ENCODE measurements at regions not wholly inside any gene's neighbourhood (a gene's known extent, or its start where the extent isn't known, plus 50 kb on each side); places are given as distances from the start of the nearest gene placed in this dataset.

- no peak for FAIRE-seq
- ChIA-PET CTCF (no interaction called here), POLR2A (no interaction called here)
- Histone ChIP-seq H4K20me1 (replicated peaks; ENCODE audit: control insufficient read depth, extremely low read depth, insufficient read depth, low read length) (no peaks in the 10 kb centered on the region), H3K9me1 (replicated peaks; ENCODE audit: control insufficient read depth, extremely low read depth, insufficient read depth, low read length) (no peaks in the 10 kb centered on the region), H3K36me3 (ENCODE audit: control insufficient read depth in 2 of 2, extremely low read depth in 1 of 2, insufficient read depth in 2 of 2, low read length in 2 of 2) (no peaks in the 10 kb centered on the region), H3K9ac (replicated peaks; ENCODE audit: extremely low read depth, insufficient read depth, low read length) (no peak overlapping the region), H3K4me3 (replicated peaks in 1 of 3; ENCODE audit: insufficient read depth in 1 of 3, low read depth in 1 of 3, low read length in 3 of 3) (no peak overlapping the region), H3K79me2 (ENCODE audit: control insufficient read depth, insufficient read depth, low read length) (no peaks in the 10 kb centered on the region), H3K4me1 (ENCODE audit: control insufficient read depth, extremely low read depth, insufficient read depth, low read length) (no peaks in the 10 kb centered on the region), H3K9me3 (replicated peaks; ENCODE audit: control insufficient read depth, insufficient read depth, low read length) (peaks cover 6% of the 10 kb centered on the region), H3K27ac (ENCODE audit: insufficient read depth, low read depth, low read length) (no peak overlapping the region), H3K4me2 (ENCODE audit: insufficient read depth, low read length) (no peak overlapping the region), H2AFZ (ENCODE audit: low read depth, low read length) (no peak overlapping the region), H3K27me3 (ENCODE audit: control insufficient read depth in 2 of 2, insufficient read depth in 2 of 2, low read length in 2 of 2) (no peaks in the 10 kb centered on the region)
- no peak for DNase-seq (ENCODE audit: low read depth, low spot score)
- dilution Hi-C loops (cut with MboI; ENCODE audit: extremely low pct_ligation_motif_present, low sequenced_read_pairs) (no loop called here), intact Hi-C loops (cut with micrococcal nuclease) (no loop called here)
- TF ChIP-seq POLR2AphosphoS5 (IDR thresholded peaks at IDR 0.05; ENCODE audit: insufficient read depth, low read depth, low read length) (no peak), EZH2 (IDR thresholded peaks at IDR 0.05; ENCODE audit: borderline replicate concordance, low read depth, low read length, severe bottlenecking) (no peak), FOS (IDR thresholded peaks at IDR 0.05; ENCODE audit: borderline replicate concordance, insufficient read depth, low read length) (no peak), GATA2 (IDR thresholded peaks at IDR 0.05; ENCODE audit: insufficient read depth, insufficient read length, low read depth, low read length) (no peak), JUN (IDR thresholded peaks at IDR 0.05; ENCODE audit: borderline replicate concordance, insufficient read depth, insufficient read length, low read depth) (no peak), MYC (IDR thresholded peaks at IDR 0.05; ENCODE audit: low read depth, low read length) (no peak), MAX (IDR thresholded peaks at IDR 0.05; ENCODE audit: insufficient read depth, insufficient read length) (no peak), POLR2A (IDR thresholded peaks at IDR 0.05; ENCODE audit: low read depth, low read length) (no peak)
- TF ChIP-seq, protein P1, sequence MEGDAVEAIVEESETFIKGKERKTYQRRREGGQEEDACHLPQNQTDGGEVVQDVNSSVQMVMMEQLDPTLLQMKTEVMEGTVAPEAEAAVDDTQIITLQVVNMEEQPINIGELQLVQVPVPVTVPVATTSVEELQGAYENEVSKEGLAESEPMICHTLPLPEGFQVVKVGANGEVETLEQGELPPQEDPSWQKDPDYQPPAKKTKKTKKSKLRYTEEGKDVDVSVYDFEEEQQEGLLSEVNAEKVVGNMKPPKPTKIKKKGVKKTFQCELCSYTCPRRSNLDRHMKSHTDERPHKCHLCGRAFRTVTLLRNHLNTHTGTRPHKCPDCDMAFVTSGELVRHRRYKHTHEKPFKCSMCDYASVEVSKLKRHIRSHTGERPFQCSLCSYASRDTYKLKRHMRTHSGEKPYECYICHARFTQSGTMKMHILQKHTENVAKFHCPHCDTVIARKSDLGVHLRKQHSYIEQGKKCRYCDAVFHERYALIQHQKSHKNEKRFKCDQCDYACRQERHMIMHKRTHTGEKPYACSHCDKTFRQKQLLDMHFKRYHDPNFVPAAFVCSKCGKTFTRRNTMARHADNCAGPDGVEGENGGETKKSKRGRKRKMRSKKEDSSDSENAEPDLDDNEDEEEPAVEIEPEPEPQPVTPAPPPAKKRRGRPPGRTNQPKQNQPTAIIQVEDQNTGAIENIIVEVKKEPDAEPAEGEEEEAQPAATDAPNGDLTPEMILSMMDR (IDR thresholded peaks at IDR 0.05; ENCODE audit: extremely low read depth in 1 of 2, insufficient read depth in 1 of 2, low read depth in 1 of 2, low read length in 2 of 2), result no peak
- no TSS peak for BruUV-seq (replicated peaks)
These were observed 463.9 kb upstream of the TBX3 start for GRCh38 chr12:115147916-115148315.

All from endothelial cell of umbilical vein (primary cell).